GM12874 (cell line): ENCODE measurements at regions not wholly inside any gene's neighbourhood (a gene's known extent, or its start where the extent isn't known, plus 50 kb on each side); places are given as distances from the start of the nearest gene placed in this dataset.

Experiments
- TF ChIP-seq, protein P1 (sequence below): IDR thresholded peaks from 2 replicates; pipeline ENCODE4 v1.5.1; 2011; ENCODE audit warnings: low read depth, mild to moderate bottlenecking, control low read depth, low read length, moderate library complexity; ENCODE audit not compliant: insufficient read depth

DNA sequence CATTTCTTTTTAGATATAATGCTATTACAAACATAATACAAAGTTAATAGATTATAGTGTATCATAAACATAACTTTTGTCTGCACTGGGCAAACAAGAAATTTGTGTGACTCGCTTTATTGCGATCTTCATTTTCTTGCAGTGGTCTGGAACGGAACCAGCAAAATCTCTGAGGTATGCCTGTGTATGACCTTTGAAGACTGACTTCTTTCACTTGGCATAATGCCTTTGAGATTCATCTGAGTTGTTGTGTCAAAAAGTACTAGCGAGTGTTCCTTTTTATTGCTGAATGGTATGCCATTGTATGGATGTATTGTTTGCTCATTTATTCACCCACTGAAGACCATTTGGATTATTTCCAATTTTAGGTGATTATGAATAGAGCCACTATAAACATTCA, 69.2 kb downstream of the TANC2 start:
- TF ChIP-seq, protein P1, sequence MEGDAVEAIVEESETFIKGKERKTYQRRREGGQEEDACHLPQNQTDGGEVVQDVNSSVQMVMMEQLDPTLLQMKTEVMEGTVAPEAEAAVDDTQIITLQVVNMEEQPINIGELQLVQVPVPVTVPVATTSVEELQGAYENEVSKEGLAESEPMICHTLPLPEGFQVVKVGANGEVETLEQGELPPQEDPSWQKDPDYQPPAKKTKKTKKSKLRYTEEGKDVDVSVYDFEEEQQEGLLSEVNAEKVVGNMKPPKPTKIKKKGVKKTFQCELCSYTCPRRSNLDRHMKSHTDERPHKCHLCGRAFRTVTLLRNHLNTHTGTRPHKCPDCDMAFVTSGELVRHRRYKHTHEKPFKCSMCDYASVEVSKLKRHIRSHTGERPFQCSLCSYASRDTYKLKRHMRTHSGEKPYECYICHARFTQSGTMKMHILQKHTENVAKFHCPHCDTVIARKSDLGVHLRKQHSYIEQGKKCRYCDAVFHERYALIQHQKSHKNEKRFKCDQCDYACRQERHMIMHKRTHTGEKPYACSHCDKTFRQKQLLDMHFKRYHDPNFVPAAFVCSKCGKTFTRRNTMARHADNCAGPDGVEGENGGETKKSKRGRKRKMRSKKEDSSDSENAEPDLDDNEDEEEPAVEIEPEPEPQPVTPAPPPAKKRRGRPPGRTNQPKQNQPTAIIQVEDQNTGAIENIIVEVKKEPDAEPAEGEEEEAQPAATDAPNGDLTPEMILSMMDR = no peak

DNA sequence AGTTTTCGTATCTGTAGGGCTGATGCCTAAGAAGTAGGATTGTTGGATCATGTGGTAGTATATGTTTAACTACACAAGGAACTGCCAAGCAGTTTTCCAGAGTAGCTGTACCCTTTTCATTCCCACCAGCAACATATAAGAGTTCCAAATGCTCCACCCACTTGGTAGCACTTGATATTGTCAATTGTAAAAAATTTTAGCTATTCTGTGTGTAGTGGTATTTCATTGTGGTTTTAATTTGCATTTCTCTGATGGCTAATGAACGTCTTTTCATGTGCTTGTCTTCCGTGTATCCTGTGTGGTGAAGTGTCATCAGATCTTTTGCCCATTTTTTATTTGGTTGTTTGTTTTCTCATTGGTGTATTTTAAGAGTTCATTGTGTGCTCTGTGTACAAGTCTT, 69.7 kb downstream of the TANC2 start:
- TF ChIP-seq, protein P1 = no peak

DNA sequence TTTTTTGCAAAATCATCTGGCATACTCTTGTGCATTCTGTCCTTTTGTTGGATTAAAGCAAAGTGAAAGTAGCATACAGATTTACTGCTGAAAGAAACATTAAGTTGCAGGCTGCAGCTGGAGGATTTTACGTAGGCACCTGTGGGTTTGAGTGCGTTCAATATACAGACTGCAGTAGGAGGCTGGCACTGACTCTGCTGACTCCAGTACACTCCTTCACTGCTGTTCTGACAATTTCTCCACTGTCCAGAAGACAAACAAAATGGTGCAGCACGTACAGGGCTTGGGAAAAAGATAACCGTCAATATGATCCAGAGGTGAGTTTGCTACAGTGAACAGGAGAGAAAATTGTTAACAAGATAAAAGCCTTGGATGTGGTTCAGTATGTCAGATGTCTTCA, 73.3 kb downstream of the TANC2 start:
- TF ChIP-seq, protein P1 = no peak

DNA sequence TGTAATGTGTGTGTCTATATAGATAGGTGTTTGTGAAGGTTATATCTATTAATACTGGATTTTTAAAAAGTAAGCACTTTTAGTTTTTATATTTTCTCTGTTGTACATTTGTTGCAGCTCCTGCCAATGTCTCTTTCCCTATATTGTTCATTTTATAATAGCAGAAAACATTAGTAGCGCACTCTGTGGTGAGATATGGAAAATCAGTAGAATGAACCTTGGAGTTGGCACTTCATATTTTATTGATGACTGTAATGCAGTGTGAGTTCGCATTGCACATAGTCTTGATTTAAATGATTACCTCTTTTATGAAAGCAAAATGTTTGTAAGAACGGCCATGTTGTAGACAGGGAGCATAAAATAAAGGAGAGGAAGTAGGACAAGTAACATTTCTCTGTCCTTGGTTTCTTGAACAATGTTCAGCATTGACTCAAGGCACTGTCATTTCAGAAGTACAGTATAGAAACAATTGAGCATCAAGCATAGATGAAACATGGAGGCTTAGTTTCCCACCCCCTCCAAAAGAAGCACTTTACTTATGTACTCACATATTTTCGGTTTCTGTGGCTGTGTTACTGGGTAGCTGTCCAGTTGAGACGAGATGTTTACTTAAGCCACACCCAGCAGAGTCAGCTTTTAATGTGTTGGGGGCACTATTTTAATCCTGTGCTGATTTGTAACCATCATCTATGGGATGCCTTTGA, 74.0 kb downstream of the TANC2 start:
- TF ChIP-seq, protein P1 = no peak

DNA sequence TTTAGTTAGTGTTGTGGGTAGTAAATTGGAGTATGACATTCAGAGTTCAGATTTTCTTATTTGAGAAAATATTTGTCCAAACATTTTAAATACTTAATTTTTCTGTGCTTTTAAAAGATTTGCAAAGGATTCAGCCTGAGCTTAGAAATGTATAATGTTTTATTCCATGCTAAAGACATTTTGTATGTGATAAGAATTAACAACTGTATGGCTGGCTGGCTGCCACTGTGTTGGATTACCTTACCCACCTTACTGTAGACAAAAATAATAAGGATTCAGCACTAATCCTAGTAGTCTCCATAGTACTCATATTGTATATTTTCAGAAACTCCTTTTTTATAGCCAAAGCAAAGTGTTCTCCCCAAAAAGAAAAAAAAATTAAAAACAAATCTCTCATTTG, 74.8 kb downstream of the TANC2 start:
- TF ChIP-seq, protein P1 = no peak

DNA sequence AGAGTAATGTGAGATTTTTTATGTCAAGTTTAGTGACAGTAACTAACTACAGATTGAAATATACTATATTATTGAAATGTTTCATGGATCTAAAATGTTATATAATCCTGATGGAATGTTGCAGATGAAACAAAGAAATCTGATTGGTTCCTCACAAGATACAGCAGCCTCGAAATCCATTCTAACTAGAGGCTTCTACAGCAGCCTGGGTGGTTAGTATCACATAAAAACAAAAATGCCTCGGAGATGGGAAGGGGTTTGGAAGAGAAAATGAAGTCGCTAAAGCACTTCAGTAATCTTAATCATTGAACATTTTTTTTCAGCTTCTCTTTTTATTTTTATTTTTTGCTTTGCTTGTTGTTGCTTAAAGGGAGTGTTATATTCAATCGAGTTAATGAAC, 75.2 kb downstream of the TANC2 start:
- TF ChIP-seq, protein P1 = no peak

DNA sequence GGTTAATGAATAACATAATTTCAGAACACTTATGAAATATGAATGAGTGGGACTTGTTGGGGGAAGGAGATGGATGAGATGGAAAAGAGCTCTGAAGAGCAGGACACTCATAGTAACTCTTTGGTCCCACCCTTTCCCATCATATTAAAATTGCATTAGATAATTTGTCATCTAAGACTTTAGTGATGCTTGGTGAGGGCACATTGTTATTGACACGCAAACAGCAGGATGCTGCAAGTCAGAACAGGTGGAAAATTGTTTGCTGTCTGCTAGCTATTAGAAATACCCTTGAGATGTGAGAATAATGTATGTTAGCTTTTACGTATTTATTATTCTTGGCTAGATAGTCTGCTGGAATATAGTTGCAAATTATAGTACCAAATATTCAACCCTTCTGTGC, 75.7 kb downstream of the TANC2 start:
- TF ChIP-seq, protein P1 = no peak
